ENCODE measurements at regions not wholly inside any gene's neighbourhood (a gene's known extent, or its start where the extent isn't known, plus 50 kb on each side); places are given as distances from the start of the nearest gene placed in this dataset.
A peak's percentile ranks its signal among the peaks of the same experiment; 100 is the strongest.

DNA sequence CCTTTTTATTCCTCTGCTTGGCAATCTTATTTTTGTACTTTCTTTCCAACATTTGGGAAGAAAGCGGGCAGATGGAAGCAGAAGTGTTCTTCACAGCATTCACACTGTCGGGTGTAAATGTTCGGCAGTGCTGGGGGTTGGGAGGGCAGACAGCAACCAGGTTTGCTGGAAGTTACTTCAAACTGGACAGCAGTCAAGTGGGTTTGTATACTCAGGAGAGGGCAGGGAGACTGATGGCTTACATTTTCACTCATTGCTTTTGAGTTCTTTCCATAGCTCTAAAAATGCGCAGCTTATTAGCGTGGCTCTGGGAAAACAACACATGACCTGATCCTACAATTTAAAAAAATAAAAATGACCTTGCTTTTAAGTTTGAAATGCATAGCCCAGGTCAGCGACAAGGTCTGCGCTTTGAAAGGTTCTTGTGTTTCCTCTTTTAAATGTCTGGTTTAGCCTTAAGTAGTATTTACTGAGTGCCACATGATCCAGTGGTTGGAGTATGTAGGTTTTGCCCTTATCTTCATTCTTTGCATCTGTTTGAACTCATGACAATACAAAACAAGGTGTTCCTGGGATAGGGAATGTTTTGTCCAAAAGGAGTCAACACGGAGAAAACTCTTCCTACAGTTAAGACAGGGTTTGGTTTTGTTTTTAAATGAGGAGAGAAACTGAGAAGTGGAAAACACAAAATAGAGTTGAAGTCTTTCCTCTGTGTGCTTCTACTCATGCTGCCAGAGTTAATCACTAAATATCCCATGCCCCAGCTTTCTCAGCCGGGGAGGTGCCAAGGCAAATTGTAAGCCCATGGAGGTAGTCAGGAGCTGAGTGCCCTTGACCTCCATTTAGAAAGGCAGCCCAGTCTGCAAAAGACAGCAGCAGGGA, 132.7 kb upstream of the DMRT1 start:
- peaks cover 39% of the 10 kb centered on the region for H3K36me3 ChIP-seq (ENCODE audit: control insufficient read depth, insufficient read depth, low read length, severe bottlenecking)
- peaks cover 55% of the 10 kb centered on the region for H3K4me1 ChIP-seq (ENCODE audit: control insufficient read depth, insufficient read depth, low read length)
- peak overlapping the region; percentile 83 for H3K9ac ChIP-seq (ENCODE audit: low read length)
- no peaks in the 10 kb centered on the region for H3K27me3 ChIP-seq (replicated peaks; ENCODE audit: control insufficient read depth, insufficient read depth, low read length)
- DNase-seq (ENCODE audit: low read depth), result peak; percentile 28
- peak overlapping the region; percentile 75 for H3K4me3 ChIP-seq (ENCODE audit: low read length)
- H3K9me3 ChIP-seq (ENCODE audit: control insufficient read depth, low read length), result no peaks in the 10 kb centered on the region

DNA sequence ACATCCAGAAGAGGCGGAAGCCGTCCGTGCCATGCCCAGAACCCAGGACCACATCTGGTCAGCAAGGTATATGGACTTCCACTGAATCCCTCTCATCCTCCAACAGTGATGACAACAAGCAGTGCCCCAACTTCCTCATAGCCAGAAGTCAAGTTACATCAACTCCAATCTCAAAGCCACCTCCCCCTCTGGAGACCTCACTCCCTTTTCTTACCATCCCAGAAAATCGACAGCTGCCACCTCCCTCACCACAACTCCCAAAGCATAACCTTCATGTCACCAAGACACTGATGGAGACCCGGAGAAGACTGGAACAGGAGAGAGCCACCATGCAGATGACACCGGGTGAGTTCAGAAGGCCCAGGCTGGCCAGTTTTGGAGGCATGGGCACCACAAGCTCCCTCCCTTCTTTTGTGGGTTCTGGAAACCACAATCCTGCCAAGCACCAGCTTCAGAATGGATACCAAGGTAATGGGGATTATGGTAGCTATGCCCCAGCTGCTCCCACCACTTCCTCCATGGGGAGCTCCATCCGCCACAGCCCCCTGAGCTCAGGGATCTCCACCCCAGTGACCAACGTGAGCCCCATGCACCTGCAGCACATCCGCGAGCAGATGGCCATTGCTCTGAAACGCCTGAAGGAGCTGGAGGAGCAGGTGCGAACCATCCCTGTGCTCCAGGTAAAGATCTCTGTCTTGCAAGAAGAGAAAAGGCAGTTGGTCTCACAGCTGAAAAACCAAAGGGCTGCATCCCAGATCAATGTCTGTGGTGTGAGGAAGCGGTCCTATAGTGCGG, 130.3 kb upstream of the DMRT1 start:
- H3K36me3 ChIP-seq (ENCODE audit: control insufficient read depth, insufficient read depth, low read length, severe bottlenecking), result peaks cover 62% of the 10 kb centered on the region
- H3K9ac ChIP-seq (ENCODE audit: low read length), result no peak overlapping the region
- peaks cover 66% of the 10 kb centered on the region for H3K4me1 ChIP-seq (ENCODE audit: control insufficient read depth, insufficient read depth, low read length)
- H3K27me3 ChIP-seq (replicated peaks; ENCODE audit: control insufficient read depth, insufficient read depth, low read length), result no peaks in the 10 kb centered on the region
- no peaks in the 10 kb centered on the region for H3K9me3 ChIP-seq (ENCODE audit: control insufficient read depth, low read length)
- no peak overlapping the region for H3K4me3 ChIP-seq (ENCODE audit: low read length)
- DNase-seq (ENCODE audit: low read depth), result no peak

DNA sequence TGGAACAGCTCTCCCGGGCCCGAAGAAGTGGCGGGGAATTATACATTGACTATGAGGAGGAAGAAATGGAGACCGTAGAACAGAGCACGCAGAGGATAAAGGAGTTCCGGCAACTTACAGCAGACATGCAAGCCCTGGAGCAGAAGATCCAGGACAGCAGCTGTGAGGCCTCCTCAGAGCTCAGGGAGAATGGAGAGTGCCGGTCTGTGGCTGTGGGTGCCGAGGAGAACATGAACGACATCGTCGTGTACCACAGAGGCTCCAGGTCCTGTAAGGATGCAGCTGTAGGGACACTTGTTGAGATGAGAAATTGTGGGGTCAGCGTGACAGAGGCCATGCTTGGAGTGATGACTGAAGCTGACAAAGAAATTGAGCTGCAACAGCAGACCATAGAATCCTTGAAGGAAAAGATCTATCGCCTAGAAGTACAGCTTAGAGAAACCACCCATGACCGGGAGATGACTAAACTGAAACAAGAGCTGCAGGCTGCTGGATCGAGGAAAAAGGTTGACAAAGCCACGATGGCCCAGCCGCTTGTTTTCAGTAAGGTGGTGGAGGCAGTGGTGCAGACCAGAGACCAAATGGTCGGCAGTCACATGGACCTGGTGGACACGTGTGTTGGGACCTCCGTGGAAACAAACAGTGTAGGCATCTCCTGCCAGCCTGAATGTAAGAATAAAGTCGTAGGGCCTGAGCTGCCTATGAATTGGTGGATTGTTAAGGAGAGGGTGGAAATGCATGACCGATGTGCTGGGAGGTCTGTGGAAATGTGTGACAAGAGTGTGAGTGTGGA, 129.5 kb upstream of the DMRT1 start:
- H3K4me1 ChIP-seq (ENCODE audit: control insufficient read depth, insufficient read depth, low read length), result peaks cover 66% of the 10 kb centered on the region
- H3K9ac ChIP-seq (ENCODE audit: low read length), result no peak overlapping the region
- no peak for DNase-seq (ENCODE audit: low read depth)
- no peaks in the 10 kb centered on the region for H3K27me3 ChIP-seq (replicated peaks; ENCODE audit: control insufficient read depth, insufficient read depth, low read length)
- H3K9me3 ChIP-seq (ENCODE audit: control insufficient read depth, low read length), result no peaks in the 10 kb centered on the region
- peaks cover 70% of the 10 kb centered on the region for H3K36me3 ChIP-seq (ENCODE audit: control insufficient read depth, insufficient read depth, low read length, severe bottlenecking)
- no peak overlapping the region for H3K4me3 ChIP-seq (ENCODE audit: low read length)

DNA sequence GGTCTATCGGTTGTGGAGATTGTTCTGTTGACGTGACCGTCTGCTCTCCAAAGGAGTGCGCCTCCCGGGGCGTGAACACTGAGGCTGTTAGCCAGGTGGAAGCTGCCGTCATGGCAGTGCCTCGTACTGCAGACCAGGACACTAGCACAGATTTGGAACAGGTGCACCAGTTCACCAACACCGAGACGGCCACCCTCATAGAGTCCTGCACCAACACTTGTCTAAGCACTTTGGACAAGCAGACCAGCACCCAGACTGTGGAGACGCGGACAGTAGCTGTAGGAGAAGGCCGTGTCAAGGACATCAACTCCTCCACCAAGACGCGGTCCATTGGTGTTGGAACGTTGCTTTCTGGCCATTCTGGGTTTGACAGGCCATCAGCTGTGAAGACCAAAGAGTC, 128.9 kb upstream of the DMRT1 start:
- DNase-seq (ENCODE audit: low read depth), result no peak
- H3K36me3 ChIP-seq (ENCODE audit: control insufficient read depth, insufficient read depth, low read length, severe bottlenecking), result peaks cover 71% of the 10 kb centered on the region
- H3K9me3 ChIP-seq (ENCODE audit: control insufficient read depth, low read length), result no peaks in the 10 kb centered on the region

DNA sequence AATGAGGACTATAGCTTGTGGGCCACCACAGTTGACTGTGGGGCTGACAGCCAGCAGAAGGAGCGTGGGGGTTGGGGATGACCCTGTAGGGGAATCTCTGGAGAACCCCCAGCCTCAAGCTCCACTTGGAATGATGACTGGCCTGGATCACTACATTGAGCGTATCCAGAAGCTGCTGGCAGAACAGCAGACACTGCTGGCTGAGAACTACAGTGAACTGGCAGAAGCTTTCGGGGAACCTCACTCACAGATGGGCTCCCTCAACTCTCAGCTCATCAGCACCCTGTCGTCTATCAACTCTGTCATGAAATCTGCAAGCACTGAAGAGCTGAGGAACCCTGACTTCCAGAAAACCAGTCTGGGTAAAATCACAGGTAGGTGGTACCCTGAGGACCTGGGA, 128.4 kb upstream of the DMRT1 start:
- H3K9ac ChIP-seq (ENCODE audit: low read length), result peak overlapping the region; percentile 10
- H3K36me3 ChIP-seq (ENCODE audit: control insufficient read depth, insufficient read depth, low read length, severe bottlenecking), result peaks cover 75% of the 10 kb centered on the region
- H3K9me3 ChIP-seq (ENCODE audit: control insufficient read depth, low read length), result no peaks in the 10 kb centered on the region
- H3K4me1 ChIP-seq (ENCODE audit: control insufficient read depth, insufficient read depth, low read length), result peaks cover 76% of the 10 kb centered on the region
- H3K27me3 ChIP-seq (replicated peaks; ENCODE audit: control insufficient read depth, insufficient read depth, low read length), result no peaks in the 10 kb centered on the region
- peak overlapping the region; percentile 39 for H3K4me3 ChIP-seq (ENCODE audit: low read length)
- no peak for DNase-seq (ENCODE audit: low read depth)

More for the DNA sequence above, 128.9 kb upstream of the DMRT1 start:
- Histone ChIP-seq H3K27me3 (replicated peaks; ENCODE audit: control insufficient read depth, insufficient read depth, low read length) (no peaks in the 10 kb centered on the region), H3K9ac (ENCODE audit: low read length) (no peak overlapping the region), H3K4me1 (ENCODE audit: control insufficient read depth, insufficient read depth, low read length) (peaks cover 73% of the 10 kb centered on the region), H3K4me3 (ENCODE audit: low read length) (no peak overlapping the region)

DNA sequence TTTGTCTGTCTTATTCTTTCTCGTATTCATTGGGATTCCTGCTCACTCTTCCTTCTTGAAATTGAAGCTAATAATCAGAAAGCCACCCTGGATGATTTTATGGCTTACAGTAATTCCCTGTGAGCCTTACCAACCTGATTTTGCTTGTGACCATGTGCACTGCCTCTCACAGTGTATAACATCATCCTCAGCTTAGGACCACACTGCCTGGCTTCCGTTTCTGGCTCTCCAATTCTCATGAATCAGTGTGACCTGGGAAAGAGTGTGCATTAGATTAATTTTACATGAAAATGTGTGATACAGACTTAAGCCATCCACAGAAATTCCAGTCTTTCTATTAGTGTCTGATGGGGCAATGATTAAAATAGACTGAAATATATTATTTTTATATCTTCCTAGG, 126.8 kb upstream of the DMRT1 start:
- no peak for DNase-seq (ENCODE audit: low read depth)
- Histone ChIP-seq H3K9ac (ENCODE audit: low read length) (peak overlapping the region; percentile 32), H3K27me3 (replicated peaks; ENCODE audit: control insufficient read depth, insufficient read depth, low read length) (no peaks in the 10 kb centered on the region), H3K36me3 (ENCODE audit: control insufficient read depth, insufficient read depth, low read length, severe bottlenecking) (peaks cover 86% of the 10 kb centered on the region), H3K4me3 (ENCODE audit: low read length) (peak overlapping the region; percentile 30), H3K4me1 (ENCODE audit: control insufficient read depth, insufficient read depth, low read length) (peaks cover 60% of the 10 kb centered on the region), H3K9me3 (ENCODE audit: control insufficient read depth, low read length) (no peaks in the 10 kb centered on the region)

DNA sequence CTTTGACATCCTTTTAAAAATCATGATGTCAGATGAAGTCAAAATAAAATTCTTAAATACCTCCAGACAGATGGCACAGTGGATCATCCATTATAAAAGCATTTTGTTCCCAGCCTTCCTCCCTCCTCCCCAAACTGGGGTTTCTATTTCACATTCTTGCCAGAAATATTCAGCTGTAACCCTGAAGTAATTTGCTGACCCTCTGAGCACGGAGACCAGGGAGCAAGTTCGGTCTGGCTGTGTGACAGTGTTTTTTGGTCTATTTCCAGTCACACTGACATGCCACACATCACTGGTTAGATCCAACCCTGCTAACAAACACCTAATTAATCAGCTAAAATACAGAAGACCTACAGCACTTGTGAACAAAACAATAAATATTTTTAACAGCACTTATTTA, 126.2 kb upstream of the DMRT1 start:
- Histone ChIP-seq H3K9me3 (ENCODE audit: control insufficient read depth, low read length) (no peaks in the 10 kb centered on the region), H3K4me1 (ENCODE audit: control insufficient read depth, insufficient read depth, low read length) (peaks cover 62% of the 10 kb centered on the region), H3K4me3 (ENCODE audit: low read length) (peak overlapping the region; percentile 30), H3K27me3 (replicated peaks; ENCODE audit: control insufficient read depth, insufficient read depth, low read length) (no peaks in the 10 kb centered on the region), H3K9ac (ENCODE audit: low read length) (peak overlapping the region; percentile 32), H3K36me3 (ENCODE audit: control insufficient read depth, insufficient read depth, low read length, severe bottlenecking) (peaks cover 90% of the 10 kb centered on the region)
- peak; percentile 54 for DNase-seq (ENCODE audit: low read depth)

DNA sequence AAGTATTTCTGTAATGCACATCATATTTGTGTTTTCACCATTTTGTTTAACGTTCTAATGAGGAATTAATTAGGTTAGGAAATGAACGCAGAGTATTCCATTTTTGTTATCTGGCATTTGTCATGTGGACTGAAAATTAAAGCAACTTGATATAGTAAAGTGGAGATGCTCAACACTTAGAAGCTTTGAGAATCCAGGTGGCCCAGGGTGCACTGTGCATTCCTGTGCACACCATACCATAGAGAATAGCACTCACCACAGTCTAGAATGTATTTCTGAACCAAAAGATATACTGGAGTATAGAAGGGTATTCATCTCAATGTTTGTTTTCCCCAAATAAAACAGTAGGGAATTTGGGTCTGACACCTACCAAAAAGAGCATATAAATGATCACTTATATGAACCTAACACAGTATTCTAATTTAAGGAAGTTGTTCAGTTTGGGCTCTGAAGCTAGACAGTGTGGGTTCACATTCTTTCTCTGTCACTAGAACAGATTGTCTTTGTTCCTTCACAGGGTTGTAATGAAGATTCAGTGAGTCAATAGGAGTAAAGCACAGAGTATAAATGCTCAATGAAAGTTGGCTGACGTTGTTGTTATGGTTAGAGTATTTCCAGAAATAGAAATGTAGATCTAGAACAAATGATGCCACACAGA, 125.6 kb upstream of the DMRT1 start:
- H3K9me3 ChIP-seq (ENCODE audit: control insufficient read depth, low read length), result no peaks in the 10 kb centered on the region
- H3K27me3 ChIP-seq (replicated peaks; ENCODE audit: control insufficient read depth, insufficient read depth, low read length), result no peaks in the 10 kb centered on the region
- peaks cover 91% of the 10 kb centered on the region for H3K36me3 ChIP-seq (ENCODE audit: control insufficient read depth, insufficient read depth, low read length, severe bottlenecking)
- H3K9ac ChIP-seq (ENCODE audit: low read length), result peak overlapping the region; percentile 32
- peak; percentile 53 for DNase-seq (ENCODE audit: low read depth)
- H3K4me3 ChIP-seq (ENCODE audit: low read length), result peak overlapping the region; percentile 30
- H3K4me1 ChIP-seq (ENCODE audit: control insufficient read depth, insufficient read depth, low read length), result peaks cover 65% of the 10 kb centered on the region

DNA sequence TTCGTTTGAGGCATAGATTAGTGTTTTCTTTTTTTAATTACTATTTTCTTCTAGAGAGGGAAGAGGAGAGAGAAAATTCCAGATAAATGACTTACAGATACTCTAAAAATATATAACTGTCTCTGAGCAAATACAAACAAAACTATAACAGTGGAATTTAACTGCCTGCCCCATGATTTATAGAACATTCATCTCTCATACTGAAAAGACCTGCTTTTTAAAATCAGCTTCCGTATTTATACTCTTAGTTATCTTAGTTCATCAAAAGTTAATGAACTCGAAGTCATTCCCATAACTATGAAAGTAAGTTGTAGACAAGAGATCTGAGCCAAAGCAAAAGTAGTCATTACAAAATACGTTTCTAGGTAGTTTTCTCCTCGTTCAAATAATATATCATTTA, 123.8 kb upstream of the DMRT1 start:
- peaks cover 64% of the 10 kb centered on the region for H3K4me1 ChIP-seq (ENCODE audit: control insufficient read depth, insufficient read depth, low read length)
- no peak overlapping the region for H3K4me3 ChIP-seq (ENCODE audit: low read length)
- no peak overlapping the region for H3K9ac ChIP-seq (ENCODE audit: low read length)
- no peak for DNase-seq (ENCODE audit: low read depth)
- H3K9me3 ChIP-seq (ENCODE audit: control insufficient read depth, low read length), result no peaks in the 10 kb centered on the region
- no peaks in the 10 kb centered on the region for H3K27me3 ChIP-seq (replicated peaks; ENCODE audit: control insufficient read depth, insufficient read depth, low read length)
- peaks cover 91% of the 10 kb centered on the region for H3K36me3 ChIP-seq (ENCODE audit: control insufficient read depth, insufficient read depth, low read length, severe bottlenecking)

DNA sequence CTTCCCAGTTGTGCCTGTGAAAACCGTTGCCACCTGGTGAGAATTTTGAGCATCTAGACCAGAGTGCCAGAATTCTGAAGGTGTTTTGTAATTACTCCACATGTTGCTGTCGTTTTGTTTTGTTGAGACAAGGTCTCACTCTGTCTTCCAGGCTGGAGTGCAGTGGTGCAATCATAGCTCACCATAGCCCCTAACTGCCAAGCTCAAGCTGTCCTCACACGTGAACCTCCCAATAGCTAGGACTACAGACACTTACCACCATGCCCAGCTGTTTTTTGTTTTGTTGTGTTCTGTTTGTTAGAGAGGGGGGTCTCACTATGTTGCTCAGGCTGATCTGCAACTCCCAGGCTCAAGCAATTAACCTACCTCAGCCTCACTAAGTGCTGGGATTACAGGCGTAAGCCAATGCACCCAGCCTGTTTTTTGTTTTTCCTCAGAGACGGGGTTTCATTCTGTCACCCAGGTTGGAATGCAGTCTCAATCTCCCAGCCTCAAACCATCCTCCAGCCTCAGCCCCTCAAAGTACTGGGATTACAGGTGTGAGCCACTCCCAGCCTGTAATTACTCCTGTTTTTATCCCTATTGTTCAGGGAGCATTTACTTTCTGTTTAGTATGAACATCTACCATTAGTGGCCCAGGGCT, 121.1 kb upstream of the DMRT1 start:
- Histone ChIP-seq H3K36me3 (ENCODE audit: control insufficient read depth, insufficient read depth, low read length, severe bottlenecking) (peaks cover 80% of the 10 kb centered on the region), H3K9me3 (ENCODE audit: control insufficient read depth, low read length) (no peaks in the 10 kb centered on the region), H3K4me1 (ENCODE audit: control insufficient read depth, insufficient read depth, low read length) (peaks cover 38% of the 10 kb centered on the region), H3K27me3 (replicated peaks; ENCODE audit: control insufficient read depth, insufficient read depth, low read length) (no peaks in the 10 kb centered on the region), H3K4me3 (ENCODE audit: low read length) (no peak overlapping the region), H3K9ac (ENCODE audit: low read length) (no peak overlapping the region)
- no peak for DNase-seq (ENCODE audit: low read depth)

Data from adipocyte (in vitro differentiated cells).